Fibroblast of gingiva (primary cell): ENCODE measurements at regions not wholly inside any gene's neighbourhood (a gene's known extent, or its start where the extent isn't known, plus 50 kb on each side); places are given as distances from the start of the nearest gene placed in this dataset.

ENCODE experiments used
- DNase-seq: peaks from one replicate; pipeline ENCODE4 v3.0.0-alpha.2; 2011; ENCODE audit warnings: low read depth

DNA sequence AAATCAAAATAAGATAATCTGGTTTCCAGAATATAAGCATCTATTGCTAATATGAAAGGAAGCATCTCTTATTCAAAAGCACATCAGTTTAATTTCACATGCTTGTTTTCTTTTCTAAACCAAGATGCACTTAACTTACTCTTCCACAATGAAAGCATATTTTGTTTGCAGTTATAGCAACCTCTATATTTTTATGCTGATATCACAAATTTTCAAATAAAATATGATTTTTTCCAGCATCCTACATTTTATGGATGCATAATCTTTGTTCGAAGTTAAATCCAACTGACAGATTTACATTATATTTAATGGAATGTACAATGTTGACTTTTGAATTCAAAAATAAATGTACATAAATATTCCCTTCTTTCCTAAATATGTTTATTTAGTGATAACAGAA is 978.3 kb upstream of the B3GALT2 start:
- DNase-seq = no peak

GRCh38 chr1:194161591-194161990 is 975.2 kb upstream of the B3GALT2 start:
- DNase-seq = no peak

DNA sequence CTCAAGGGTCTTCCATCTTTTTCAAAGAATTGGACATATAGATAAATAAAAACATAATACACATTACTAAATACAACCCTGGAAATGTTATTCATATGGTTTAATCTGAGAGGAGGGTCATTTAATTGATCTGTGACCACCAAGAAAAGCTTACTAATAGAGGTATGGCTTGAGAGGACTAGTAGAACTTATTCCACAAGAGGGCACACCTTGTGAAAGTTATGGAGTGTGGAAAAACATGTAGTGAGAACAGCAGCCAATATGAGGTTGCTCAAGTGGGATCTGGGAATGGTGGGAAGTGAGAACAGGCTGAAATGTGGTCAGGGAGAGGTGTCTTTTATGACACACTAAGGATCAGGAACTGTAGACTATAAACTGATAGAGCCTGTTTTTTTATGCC is 973.5 kb upstream of the B3GALT2 start:
- DNase-seq = no peak

DNA sequence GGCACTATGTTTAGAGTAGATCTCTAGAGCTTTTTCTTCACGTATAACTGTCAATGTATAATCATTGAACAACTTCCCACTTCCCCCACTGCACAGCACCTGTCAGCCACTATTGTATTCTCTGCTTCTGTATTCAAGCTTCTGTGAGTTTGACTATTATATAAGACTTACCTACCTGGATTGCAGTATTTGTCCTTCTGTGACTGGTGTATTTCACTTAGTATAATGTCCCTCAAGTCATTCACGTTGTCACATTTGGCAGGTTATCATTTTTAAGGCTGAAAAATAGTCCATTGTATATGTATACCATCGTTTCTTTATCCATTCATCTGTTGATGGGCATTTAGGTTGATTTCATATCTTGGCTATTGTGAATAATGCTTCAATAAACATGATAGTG is 969.5 kb upstream of the B3GALT2 start:
- no peak for DNase-seq

DNA sequence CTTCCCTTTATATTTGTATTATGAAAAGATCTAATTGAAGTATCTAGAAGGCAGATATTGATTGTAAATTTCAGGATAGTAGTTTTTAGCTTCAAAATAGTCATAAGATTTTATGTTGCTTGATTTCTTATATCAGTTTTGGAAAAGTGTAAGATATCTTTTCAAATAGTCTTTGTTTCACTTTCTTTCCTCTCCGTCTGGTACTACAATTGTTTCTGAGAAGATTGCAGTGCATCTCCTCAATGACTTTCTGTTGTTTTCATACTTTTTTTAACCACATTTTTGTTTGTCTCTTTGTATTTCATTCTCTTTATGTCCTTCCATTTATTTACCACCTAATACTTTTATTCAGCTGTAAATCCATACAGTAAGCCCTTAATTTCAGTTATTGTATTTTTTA is 964.6 kb upstream of the B3GALT2 start:
- DNase-seq = no peak

- no peak for DNase-seq
Observed at GRCh38 chr1:194150242-194150641, 963.8 kb upstream of the B3GALT2 start.

- no peak for DNase-seq
Observed at GRCh38 chr1:194133152-194133551, 946.7 kb upstream of the B3GALT2 start.

DNA sequence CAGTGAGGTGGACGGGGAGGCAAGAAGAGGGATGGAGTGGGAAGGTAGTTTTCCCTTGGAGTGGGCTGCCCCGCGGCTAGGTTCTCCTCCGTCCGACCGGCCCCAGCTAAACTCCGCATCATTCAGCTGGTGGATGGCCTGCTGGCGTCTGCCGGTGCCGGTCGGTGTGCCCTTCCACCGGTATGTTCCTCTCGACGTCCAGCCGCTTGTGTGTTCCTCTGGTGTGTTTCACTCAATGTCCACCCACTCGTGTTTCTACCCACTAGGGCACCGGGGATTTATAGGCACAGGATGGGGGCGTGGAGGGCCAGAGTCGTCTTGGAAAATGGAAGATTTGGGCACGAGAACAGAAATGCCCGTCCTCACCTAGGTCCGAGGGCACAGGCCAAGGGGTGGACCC is 931.7 kb upstream of the B3GALT2 start:
- DNase-seq = no peak

DNA sequence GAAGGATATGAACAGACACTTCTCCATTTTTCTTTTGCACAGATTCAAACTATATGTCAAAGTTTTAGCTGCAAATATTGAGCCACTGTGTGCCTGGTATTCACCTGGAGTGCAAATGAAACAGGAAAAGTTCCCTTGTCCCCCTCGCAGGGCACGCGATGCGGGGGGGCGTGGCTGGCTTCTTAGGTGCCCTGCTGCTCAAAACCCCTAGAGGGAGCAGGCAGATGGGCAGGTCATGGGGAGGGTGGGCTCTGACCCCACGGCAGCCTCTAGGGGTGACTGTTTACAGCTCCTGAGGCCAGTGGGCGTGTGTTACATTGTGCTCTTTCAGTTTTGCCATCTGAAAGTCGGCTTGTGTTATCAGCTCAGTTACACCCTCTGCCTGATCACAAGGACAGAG is 931.2 kb upstream of the B3GALT2 start:
- no peak for DNase-seq

DNA sequence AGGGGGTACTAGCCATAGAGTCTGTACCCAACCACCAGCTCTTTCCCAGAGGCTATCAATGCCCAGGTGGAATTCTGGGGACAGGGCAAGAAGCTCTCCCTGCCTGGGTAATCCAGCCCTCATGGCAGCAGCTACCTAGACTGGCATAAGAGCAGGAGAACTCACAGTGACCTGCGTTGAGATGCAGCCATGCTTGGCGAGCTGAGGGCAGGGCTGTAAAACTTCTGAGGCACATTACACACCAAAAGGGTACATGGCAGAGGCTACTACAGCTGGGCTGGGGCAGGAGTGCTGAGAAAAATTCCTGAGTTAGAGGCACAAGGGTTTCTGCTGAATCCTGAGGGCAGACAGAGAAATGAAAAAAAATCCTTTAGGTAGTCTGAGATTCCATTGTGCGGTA is 927.9 kb upstream of the B3GALT2 start:
- no peak for DNase-seq

GRCh38 chr1:194105381-194105780 is 919.0 kb upstream of the B3GALT2 start:
- no peak for DNase-seq

DNA sequence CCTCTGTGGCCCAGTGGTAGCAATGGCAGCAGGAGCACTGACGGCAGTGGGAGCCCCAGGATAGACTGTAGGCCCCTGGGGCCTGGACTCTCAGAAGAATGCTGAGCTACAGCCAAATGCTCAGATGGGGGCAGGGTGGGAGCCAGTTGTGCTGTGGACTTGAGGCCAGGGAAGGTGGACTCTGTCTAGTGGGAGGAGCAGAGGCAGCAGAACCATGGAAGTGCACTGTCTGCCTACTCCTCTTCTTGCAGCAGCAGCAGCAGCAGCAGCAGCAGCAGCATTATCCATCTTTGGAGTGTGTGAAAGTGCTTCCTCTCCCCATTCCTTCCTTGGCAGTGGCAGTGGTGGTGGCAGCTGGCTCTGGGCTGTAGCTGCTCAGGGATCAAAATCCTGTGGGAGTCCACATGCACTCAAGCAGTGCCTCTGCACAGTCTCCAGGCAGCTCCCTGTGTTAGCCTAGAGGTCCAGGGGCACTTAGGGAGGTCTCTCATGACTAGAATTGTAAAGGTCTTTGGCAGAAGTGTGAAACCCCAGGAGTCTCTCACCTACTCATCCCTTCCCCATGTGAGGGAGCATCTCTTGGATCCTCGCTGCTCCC is 917.9 kb upstream of the B3GALT2 start:
- DNase-seq = no peak

DNA sequence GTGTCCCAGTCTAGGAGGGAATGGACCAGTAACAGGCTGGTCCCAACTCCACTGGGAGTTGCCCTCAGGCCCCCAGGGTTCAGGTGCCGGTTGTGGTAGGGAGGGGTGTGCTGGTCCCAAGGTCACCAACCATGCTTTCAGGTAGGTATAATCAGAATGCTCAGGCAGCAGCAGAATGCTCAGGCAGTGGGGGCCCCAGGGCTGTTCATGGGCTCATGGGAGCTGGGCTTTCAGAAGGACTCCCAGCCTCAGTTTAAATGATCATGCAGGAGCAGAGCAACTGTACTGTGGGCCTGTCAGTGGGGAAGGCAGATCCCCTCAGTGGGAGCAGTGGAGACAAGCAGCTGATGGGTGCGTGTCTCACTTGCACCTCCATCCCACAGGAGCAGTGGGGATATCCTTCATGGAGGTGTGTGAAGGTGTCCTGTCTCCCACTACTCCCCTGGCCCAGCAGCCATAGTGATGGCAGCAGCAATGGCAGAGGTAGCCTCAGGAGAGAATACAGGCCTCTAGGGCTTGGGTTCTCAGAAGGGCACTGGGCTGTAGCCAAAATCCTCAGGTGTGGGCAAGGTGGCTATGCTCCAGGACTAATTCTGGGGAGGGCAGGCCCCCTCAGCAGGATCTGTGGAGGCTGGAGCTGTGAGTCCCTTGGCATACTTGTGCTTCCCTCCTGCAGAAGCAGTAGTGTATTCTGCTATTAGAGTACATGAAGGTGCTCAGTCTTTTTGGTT is 917.3 kb upstream of the B3GALT2 start:
- DNase-seq = no peak

DNA sequence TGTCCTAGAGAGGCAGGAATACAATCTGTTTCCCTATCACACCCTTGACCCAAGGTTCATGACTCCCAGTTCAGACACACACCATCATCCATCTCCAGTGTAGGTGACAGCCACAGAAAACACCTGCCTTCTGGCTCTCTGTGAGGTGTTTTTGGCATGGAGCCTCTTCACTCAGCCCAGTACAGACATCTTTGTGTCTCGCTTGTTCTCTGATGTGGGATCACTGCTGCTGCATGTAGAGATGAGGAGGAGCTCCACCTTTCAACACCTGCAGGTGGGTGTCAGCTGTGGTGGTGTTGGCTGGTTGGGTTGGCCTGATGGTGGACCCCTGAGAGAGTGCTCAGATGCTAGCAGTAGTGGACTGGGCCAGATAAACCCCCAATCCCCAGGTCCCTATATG is 916.7 kb upstream of the B3GALT2 start:
- no peak for DNase-seq

DNA sequence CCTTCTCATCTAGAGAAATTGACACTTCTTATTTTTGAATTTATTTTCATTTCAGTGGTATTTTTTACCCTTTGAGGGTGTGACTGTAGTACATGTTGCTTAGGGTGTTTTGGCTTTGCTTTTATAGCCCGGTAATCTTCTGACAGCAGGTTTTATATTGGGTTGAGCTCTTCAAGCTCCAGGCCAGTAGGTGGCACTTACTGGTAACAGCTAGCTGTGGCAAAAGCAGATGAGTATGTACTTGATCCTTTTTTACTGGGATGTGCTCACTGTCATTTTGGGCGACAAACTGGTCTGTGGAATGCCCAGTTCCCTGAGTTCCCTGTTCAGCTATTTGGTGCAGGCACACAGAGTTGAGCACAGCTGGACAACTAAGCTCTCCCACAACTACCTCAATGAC is 916.2 kb upstream of the B3GALT2 start:
- DNase-seq = no peak

- DNase-seq = no peak
Observed at GRCh38 chr1:194084755-194085154, 898.3 kb upstream of the B3GALT2 start.

DNA sequence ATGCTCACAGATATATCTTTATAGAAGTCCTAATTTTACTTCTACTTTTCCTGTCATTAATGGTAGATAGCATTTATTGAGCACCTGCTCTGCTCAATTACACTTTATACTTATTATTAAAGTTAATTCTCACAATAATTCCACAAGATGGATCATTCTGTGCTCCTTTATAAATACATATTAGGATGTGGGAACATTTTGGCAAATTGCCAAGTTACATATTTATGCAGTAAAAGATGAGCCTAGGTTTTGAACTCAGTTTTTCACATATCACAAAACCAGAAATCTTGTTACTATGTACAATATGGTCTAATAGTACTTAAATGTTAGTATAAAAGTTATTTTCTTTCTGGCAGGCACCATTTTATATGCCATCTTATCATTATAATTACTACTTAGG is 895.0 kb upstream of the B3GALT2 start:
- DNase-seq = no peak

GRCh38 chr1:194080826-194081225 is 894.4 kb upstream of the B3GALT2 start:
- no peak for DNase-seq

DNA sequence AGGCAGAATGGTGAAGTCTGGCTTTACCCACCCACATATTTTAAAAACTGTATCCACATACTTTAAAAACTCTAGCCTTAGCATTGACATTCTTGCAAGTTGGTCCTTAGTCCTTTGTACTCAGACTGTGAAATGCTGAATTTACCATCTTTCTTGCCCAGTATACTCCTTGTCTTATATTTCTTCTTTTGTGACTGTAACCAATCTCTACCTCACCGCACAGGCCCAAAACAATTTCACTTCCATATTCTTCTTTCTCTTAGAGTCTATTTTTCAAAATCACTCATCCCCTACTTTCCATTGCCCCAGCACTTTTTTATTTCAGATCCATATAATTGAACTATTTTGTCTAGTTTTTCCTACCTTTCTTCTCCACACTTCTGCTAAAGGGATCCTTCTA is 892.4 kb upstream of the B3GALT2 start:
- DNase-seq = no peak

GRCh38 chr1:194076646-194077045 is 890.2 kb upstream of the B3GALT2 start:
- DNase-seq = no peak

GRCh38 chr1:194073833-194074232 is 887.4 kb upstream of the B3GALT2 start:
- no peak for DNase-seq

DNA sequence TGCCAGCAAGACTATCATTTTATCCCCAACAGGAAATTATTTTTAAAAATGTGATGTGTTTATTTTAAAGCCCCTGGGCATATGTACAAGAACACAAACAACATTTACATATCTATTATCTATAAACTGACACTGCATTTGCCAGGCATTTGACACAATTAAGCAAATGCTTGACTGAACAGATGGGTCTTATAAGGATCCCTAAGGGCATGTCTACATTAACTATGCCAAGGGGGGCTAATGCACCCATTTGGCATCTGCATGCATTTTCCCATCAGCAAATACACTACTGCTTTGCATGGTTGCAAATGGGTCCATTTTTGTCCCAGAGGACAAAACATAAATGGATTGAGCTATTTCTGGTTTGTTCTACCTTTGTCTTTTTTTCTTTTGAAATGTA is 884.8 kb upstream of the B3GALT2 start:
- DNase-seq = no peak

- DNase-seq = no peak
Observed at GRCh38 chr1:194069831-194070218, 883.4 kb upstream of the B3GALT2 start.

- DNase-seq = no peak
Observed at GRCh38 chr1:194069168-194069830, 882.9 kb upstream of the B3GALT2 start.
